ENCODE measurements at regions not wholly inside any gene's neighbourhood (a gene's known extent, or its start where the extent isn't known, plus 50 kb on each side); places are given as distances from the start of the nearest gene placed in this dataset.

- Histone ChIP-seq H4K91ac (ENCODE audit: insufficient read length, low read depth, low read length) (no peak overlapping the region), H3K18ac (ENCODE audit: insufficient read length, low read depth, low read length) (no peak overlapping the region), H3K27ac (ENCODE audit: insufficient read length, low read depth, low read length) (no peak overlapping the region), H2BK15ac (ENCODE audit: low read depth, low read length) (no peak overlapping the region), H4K8ac (replicated peaks; ENCODE audit: insufficient read length, low read depth, low read length) (no peak overlapping the region), H3K79me2 (ENCODE audit: insufficient read depth, low read length) (no peaks in the 10 kb centered on the region), H3K14ac (ENCODE audit: insufficient read depth, low read length) (no peak overlapping the region), H3K4me1 (ENCODE audit: insufficient read depth, low read length) (no peaks in the 10 kb centered on the region), H2BK12ac (ENCODE audit: insufficient read length, low read depth, low read length) (no peak overlapping the region), H3K79me1 (ENCODE audit: insufficient read depth, low read depth, low read length, poor library complexity, severe bottlenecking) (no peaks in the 10 kb centered on the region), H2AK5ac (ENCODE audit: insufficient read length, low read length) (no peak overlapping the region), H3K27me3 (ENCODE audit: insufficient read depth, low read length) (no peaks in the 10 kb centered on the region), H3K4ac (ENCODE audit: low read depth, low read length) (no peak overlapping the region), H3T11ph (ENCODE audit: low read length) (no peak overlapping the region), H2AFZ (ENCODE audit: low read length) (no peak overlapping the region), H3K9ac (ENCODE audit: extremely low read depth, insufficient read length, low read length) (no peak overlapping the region), H4K5ac (ENCODE audit: insufficient read length, low read depth, low read length) (no peak overlapping the region), H3K9me3 (ENCODE audit: control insufficient read depth, low read depth, low read length) (no peaks in the 10 kb centered on the region), H3K23ac (ENCODE audit: insufficient read length, low read depth, low read length) (no peak overlapping the region), H3K56ac (ENCODE audit: insufficient read length, low read depth, low read length) (no peak overlapping the region), H3K23me2 (ENCODE audit: insufficient read length, low read depth, low read length, poor library complexity, severe bottlenecking) (no peaks in the 10 kb centered on the region), H2BK120ac (ENCODE audit: low read depth, low read length, poor library complexity, severe bottlenecking) (no peak overlapping the region), H2BK5ac (ENCODE audit: insufficient read length, low read length) (no peak overlapping the region), H3K4me2 (ENCODE audit: insufficient read depth, insufficient read length, low read length) (no peak overlapping the region), H4K20me1 (ENCODE audit: control insufficient read depth, insufficient read depth, insufficient read length) (no peaks in the 10 kb centered on the region), H2BK20ac (ENCODE audit: low read depth, low read length, poor library complexity, severe bottlenecking) (no peak overlapping the region)
- no peak for DNase-seq
- TF ChIP-seq CTCF (conservative IDR thresholded peaks at IDR 0.05): no peak
- H3K4me3 Mint-ChIP-seq: no peak overlapping the region
- peaks cover 0 to 14% (median 12%) of the 10 kb centered on the region in 3 experiments; a peak in 4 of 7 replicates for H3K36me3 Mint-ChIP-seq (ENCODE audit: insufficient read depth in 1 of 3, low read depth in 3 of 3)
- WGBS (ENCODE audit: extremely low coverage, insufficient read length, low lambda C conversion rate): no CpG with 5 or more reads among the region's 1 CpG
- peaks cover 10 to 12% of the 10 kb centered on the region in 2 experiments for H3K9me3 Mint-ChIP-seq
- H3K4me1 Mint-ChIP-seq: peaks cover 0 to 5% of the 10 kb centered on the region in 2 experiments; a peak in 2 of 4 replicates
- H3K27me3 Mint-ChIP-seq (ENCODE audit: low read depth): no peaks in the 10 kb centered on the region
- no peak overlapping the region for H3K27ac Mint-ChIP-seq
Observed at GRCh38 chr5:12566441-12566840, 662.2 kb upstream of the CTNND2 start.
